HG03196 (cell line): ENCODE measurements at regions not wholly inside any gene's neighbourhood (a gene's known extent, or its start where the extent isn't known, plus 50 kb on each side); places are given as distances from the start of the nearest gene placed in this dataset.
"Not testable (repeated sequence)": the region's sequence is repeated elsewhere in the genome, so short reads cannot be mapped to it uniquely, and the experiment has no call there.

Source experiments
- ATAC-seq: cut with Tn5 transposase; IDR thresholded peaks from one replicate; pipeline ENCODE4 v1.9.1; 2021; ENCODE audit not compliant: unreplicated experiment

DNA sequence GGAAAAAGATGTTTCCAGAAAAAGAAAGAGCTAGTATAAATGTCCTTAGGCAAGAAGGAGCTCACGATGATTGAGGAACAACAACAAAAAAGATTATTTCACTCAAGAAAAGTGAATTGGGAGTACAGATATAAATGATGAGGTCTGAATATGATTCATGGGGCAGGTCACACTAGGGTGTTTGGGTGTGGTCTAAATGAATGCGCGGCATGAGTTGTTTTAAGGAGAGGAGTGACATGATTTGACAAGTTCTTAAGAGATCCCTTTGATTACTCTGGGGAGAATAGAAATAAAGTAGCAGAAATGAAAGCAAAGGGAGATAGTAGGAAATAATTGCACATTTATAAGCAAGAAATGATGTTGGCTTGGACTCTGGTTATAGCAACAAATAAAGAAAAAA is 59.3 kb downstream of the NUTM2D start:
- ATAC-seq = not testable (repeated sequence)

DNA sequence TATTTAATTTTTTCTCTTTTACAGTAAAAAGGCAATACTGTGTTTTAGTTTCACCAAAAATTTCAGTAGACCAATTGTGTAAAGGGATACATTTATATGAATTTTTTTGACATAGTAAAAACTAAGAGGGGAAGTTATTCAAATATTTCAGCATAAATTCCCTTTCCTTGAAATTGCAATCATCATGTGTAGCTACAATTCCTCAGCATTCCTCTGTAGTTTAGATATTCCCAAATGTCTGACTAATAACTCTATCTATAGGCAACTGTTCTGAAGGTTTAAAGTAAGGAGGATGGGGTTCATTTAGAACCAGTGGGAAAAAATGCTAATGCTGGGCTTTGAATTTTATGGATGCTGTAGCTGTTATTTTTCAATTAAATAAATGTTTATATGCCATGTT is 65.1 kb downstream of the NUTM2D start:
- not testable (repeated sequence) for ATAC-seq

DNA sequence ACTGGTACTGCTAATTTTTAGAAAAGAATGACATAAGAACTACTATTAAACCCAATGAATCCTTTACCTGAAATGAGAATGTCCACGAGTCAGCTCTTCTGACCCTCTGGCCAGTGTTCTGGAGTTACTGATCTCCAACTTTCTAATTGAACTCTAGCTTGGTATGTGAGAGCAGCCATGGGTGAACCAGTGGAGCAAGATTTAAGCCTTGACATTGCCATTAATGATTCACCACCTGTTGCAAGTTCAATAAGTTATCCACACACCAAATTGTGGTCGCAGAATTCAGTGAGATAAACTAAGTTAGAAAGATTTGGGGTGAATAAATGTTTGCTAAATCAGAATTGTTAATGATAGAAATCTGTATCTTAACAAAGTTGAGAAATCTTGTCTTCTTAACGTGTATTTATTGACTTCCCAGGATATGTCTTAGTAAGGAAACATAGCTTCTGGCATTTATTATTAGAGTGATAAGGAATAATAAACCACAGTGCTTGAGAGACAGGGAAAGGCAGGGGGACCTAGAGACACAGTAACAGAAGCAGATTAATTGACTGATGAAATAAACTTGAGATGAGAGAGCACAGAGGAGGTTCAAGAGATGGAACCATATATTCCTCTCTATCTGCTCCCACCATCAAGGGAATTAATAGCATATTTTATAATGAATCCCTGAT is 67.3 kb downstream of the NUTM2D start:
- ATAC-seq = not testable (repeated sequence)

DNA sequence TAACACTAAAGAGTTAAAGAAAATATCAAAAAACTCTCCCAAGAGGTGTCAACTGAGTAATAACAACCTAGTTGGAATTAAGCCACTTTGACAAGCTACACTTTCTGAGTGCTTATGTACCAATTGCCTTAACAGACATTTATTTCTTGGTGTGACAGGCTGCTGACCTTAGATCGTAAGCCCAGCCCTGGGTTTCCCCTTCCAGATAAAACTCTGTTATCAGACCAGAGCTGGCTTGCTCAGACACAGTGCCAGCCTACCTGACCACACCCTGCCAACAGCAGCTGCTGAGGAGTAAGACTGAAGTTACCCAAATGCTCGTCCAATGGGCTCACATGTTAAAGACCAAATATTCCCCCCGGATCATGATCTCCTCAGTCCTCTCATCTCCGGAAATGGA is 70.9 kb upstream of the MINPP1 start:
- ATAC-seq = not testable (repeated sequence)

DNA sequence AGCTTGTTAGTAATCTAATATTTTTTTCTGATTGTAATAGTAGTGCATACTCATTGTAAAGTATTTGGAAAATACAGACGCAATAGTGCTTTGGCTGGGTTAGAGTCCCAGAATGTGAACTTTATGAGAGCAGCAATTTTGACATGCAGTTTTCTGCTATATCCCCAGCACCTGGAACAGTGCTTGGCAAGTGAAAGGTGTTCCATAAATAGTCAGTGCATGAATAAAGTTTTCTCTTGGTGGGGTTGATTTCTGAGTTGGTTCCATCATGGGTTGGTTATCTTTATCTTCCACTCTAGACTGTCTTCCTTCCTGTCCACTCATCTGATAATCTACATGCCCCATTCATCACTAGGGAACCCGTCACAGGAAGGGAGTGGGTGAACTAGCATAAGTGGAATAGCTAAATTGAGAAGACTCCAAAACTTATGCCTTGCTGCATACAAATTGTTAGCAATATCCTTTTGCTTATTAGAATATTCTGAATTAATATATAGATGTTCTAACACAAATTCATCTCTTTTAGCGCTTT is 69.3 kb upstream of the MINPP1 start:
- ATAC-seq = not testable (repeated sequence)

DNA sequence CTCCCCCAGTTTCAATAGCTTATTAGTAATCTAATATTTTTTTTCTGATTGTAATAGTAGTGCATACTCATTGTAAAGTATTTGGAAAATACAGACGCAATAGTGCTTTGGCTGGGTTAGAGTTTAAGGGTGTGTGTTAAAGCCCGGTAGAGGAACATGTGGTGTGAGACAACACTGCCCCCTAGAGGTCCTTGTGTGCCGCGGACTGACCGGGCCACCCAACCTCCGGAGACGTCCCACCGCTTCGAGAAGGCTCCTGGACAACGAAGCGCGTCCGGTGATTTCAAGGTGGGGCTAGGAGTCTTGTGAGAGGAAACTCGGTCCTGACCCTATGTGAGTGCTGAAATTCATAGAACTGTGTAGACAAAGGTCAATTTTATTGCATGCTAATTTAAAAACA is 68.6 kb upstream of the MINPP1 start:
- peak; percentile 75 for ATAC-seq

DNA sequence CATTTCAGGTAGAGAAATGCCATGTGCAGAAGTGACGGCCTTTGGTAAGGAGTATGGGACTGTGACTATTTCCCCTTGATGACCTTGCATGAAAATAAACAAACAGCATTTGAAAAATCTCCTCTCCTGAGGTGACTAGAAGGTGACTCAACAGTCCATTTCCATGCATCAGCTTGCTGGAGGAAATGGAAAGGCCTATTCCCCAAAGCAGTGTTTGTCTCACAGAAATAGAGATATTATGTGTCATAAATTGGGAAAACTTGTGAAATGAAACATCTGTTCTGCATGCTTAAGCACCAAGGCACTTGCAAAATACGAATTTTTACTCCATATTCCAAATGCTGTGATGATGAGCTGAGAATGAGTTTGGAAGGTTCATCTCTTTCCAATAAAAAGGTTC is 67.2 kb upstream of the MINPP1 start:
- not testable (repeated sequence) for ATAC-seq
